ENCODE measurements at regions not wholly inside any gene's neighbourhood (a gene's known extent, or its start where the extent isn't known, plus 50 kb on each side); places are given as distances from the start of the nearest gene placed in this dataset.

- intact Hi-C loops (cut with DNase I; ENCODE audit: low total_unique reads), result no loop called here
- H3K27ac ChIP-seq, result no peak overlapping the region
- H3K4me3 ChIP-seq, result no peak overlapping the region
- no peak for DNase-seq
- TF ChIP-seq CTCF (IDR thresholded peaks at IDR 0.05 in 4 of 5, conservative IDR thresholded peaks at IDR 0.05 in 1 of 5), result no peak
- TF ChIP-seq POLR2A (IDR thresholded peaks at IDR 0.05), result no peak
- H3K36me3 ChIP-seq, result no peaks in the 10 kb centered on the region
- H3K9me3 ChIP-seq, result no peaks in the 10 kb centered on the region
- H3K4me1 ChIP-seq, result no peaks in the 10 kb centered on the region
- in situ Hi-C loops (cut with MboI; ENCODE audit: low sequenced_read_pairs in 4 of 4), result no loop called here
- no peak for ATAC-seq
- H3K27me3 ChIP-seq, result no peaks in the 10 kb centered on the region
Measured at GRCh38 chr20:7505835-7506221, 434.4 kb downstream of the HAO1 start.

- Histone ChIP-seq H3K27ac (no peak overlapping the region), H3K27me3 (no peaks in the 10 kb centered on the region), H3K4me1 (no peaks in the 10 kb centered on the region), H3K36me3 (no peaks in the 10 kb centered on the region), H3K9me3 (no peaks in the 10 kb centered on the region), H3K4me3 (no peak overlapping the region)
- TF ChIP-seq POLR2A (IDR thresholded peaks at IDR 0.05), result no peak
- no peak for TF ChIP-seq CTCF (IDR thresholded peaks at IDR 0.05 in 4 of 5, conservative IDR thresholded peaks at IDR 0.05 in 1 of 5)
- ATAC-seq (no peak), DNase-seq (no peak)
- in situ Hi-C loops (cut with MboI; ENCODE audit: low sequenced_read_pairs in 4 of 4), result no loop called here
- intact Hi-C loops (cut with DNase I; ENCODE audit: low total_unique reads), result no loop called here
Measured at GRCh38 chr20:7516621-7517111, 423.6 kb downstream of the HAO1 start.

GRCh38 chr20:7520361-7520760 is 419.9 kb downstream of the HAO1 start:
- in situ Hi-C loops (cut with MboI; ENCODE audit: low sequenced_read_pairs in 4 of 4), result no loop called here
- DNase-seq, result no peak
- Histone ChIP-seq H3K9me3 (no peaks in the 10 kb centered on the region), H3K27me3 (no peaks in the 10 kb centered on the region), H3K36me3 (no peaks in the 10 kb centered on the region), H3K4me3 (no peak overlapping the region), H3K4me1 (no peaks in the 10 kb centered on the region), H3K27ac (no peak overlapping the region)
- no peak for ATAC-seq
- TF ChIP-seq CTCF (IDR thresholded peaks at IDR 0.05 in 4 of 5, conservative IDR thresholded peaks at IDR 0.05 in 1 of 5), result no peak
- TF ChIP-seq POLR2A (IDR thresholded peaks at IDR 0.05), result no peak
- intact Hi-C loops (cut with DNase I; ENCODE audit: low total_unique reads), result no loop called here

GRCh38 chr20:7523288-7523687 is 417.0 kb downstream of the HAO1 start:
- intact Hi-C loops (cut with DNase I; ENCODE audit: low total_unique reads), result no loop called here
- no peaks in the 10 kb centered on the region for H3K27me3 ChIP-seq
- no peaks in the 10 kb centered on the region for H3K36me3 ChIP-seq
- H3K9me3 ChIP-seq, result no peaks in the 10 kb centered on the region
- no peaks in the 10 kb centered on the region for H3K4me1 ChIP-seq
- in situ Hi-C loops (cut with MboI; ENCODE audit: low sequenced_read_pairs in 4 of 4), result no loop called here
- DNase-seq (no peak), ATAC-seq (no peak)
- TF ChIP-seq CTCF (IDR thresholded peaks at IDR 0.05 in 4 of 5, conservative IDR thresholded peaks at IDR 0.05 in 1 of 5) (no peak), POLR2A (IDR thresholded peaks at IDR 0.05) (no peak)
- no peak overlapping the region for H3K27ac ChIP-seq
- no peak overlapping the region for H3K4me3 ChIP-seq

- Histone ChIP-seq H3K4me1 (no peaks in the 10 kb centered on the region), H3K4me3 (no peak overlapping the region), H3K27me3 (no peaks in the 10 kb centered on the region), H3K36me3 (no peaks in the 10 kb centered on the region), H3K27ac (no peak overlapping the region), H3K9me3 (no peaks in the 10 kb centered on the region)
- intact Hi-C loops (cut with DNase I; ENCODE audit: low total_unique reads) (no loop called here), in situ Hi-C loops (cut with MboI; ENCODE audit: low sequenced_read_pairs in 4 of 4) (no loop called here)
- no peak for ATAC-seq
- DNase-seq, result no peak
- TF ChIP-seq CTCF (IDR thresholded peaks at IDR 0.05 in 4 of 5, conservative IDR thresholded peaks at IDR 0.05 in 1 of 5) (no peak), POLR2A (IDR thresholded peaks at IDR 0.05) (no peak)
Measured at GRCh38 chr20:7540018-7540417, 400.2 kb downstream of the HAO1 start.
